Left lung (tissue), 4 donors: ENCODE measurements at regions not wholly inside any gene's neighbourhood (a gene's known extent, or its start where the extent isn't known, plus 50 kb on each side); places are given as distances from the start of the nearest gene placed in this dataset.

Experiments used
- ATAC-seq: fragments of 200-7000 bp; cut with Tn5 transposase; one replicate; pipeline ENCODE4 v1.9.1; 2020; ENCODE audit warnings: moderate library complexity
- DNase-seq, 4 donors: peaks; one replicate each; pipeline ENCODE4 v3.0.0-alpha.2; 2013 to 2020
- H3K27ac ChIP-seq, 2 donors: fragments of 200-600 bp; sonication (generic) in 1 of 2; one replicate each; pipeline versions ENCODE4 v1.5.0 to v1.8.0; 2020 to 2021
- H3K27me3 ChIP-seq, 2 donors: fragments of 200-600 bp; sonication (generic) in 1 of 2; one replicate each; pipeline versions ENCODE4 v1.5.0 to v1.8.0; 2020 to 2021
- H3K36me3 ChIP-seq, 2 donors: fragments of 200-600 bp; sonication (generic) in 1 of 2; one replicate each; pipeline versions ENCODE4 v1.5.0 to v1.8.0; 2020 to 2021
- H3K4me1 ChIP-seq, 2 donors: fragments of 200-600 bp; one replicate each; pipeline ENCODE4 v1.8.0; 2021
- H3K4me3 ChIP-seq, 2 donors: fragments of 200-600 bp; sonication (generic) in 1 of 2; one replicate each; pipeline versions ENCODE4 v1.5.0 to v1.8.0; 2020 to 2021; ENCODE audit warnings: mild to moderate bottlenecking in 1 of 2
- H3K9me3 ChIP-seq, 2 donors: fragments of 200-600 bp; sonication (generic) in 1 of 2; one replicate each; pipeline versions ENCODE4 v1.5.0 to v1.8.0; 2020 to 2021
- intact Hi-C, 2 donors: fragments of 100-400 bp; cut with DNase I; formaldehyde crosslinking; loops; one replicate each; pipeline versions ENCODE4 v1.11.2 to v1.14.2; 2022
- TF ChIP-seq, protein P1 (sequence below), 2 donors: fragments of 200-600 bp; sonication (generic) in 1 of 2; IDR thresholded peaks; one replicate each; pipeline versions ENCODE4 v1.5.0 to v1.8.0; 2021; ENCODE audit warnings: antibody characterized with exemption in 2 of 2
- donor health status: DM: no; HTN: yes; CAD: no.
- donor health status: DM: no; HTN: no; CAD: no.

DNA sequence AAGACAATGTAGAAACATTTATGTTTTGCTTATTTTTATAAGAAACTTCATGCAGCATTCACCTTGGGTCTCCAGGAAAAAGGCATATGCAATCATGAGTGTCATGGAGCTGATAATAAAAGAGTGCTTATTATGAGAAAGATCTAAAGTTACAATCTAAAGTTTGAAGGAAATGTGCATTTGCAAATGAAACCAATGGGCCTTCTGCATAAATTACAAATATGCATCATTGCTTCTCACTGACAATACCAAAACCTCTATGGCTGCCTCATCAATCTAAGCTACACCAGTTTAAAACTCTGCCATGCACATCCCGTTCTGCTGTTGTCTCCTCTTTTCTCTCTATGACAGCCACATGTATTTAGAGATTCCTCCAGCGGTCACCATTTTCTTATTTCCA lies 103.2 kb upstream of the ABI3BP start:
- Histone ChIP-seq H3K27ac (no peak overlapping the region), H3K9me3 (no peaks in the 10 kb centered on the region), H3K27me3 (no peaks in the 10 kb centered on the region), H3K4me3 (no peak overlapping the region), H3K36me3 (no peaks in the 10 kb centered on the region), H3K4me1 (no peaks in the 10 kb centered on the region)
- DNase-seq (no peak), ATAC-seq (no peak)
- intact Hi-C loops: no loop called here
- TF ChIP-seq, protein P1, sequence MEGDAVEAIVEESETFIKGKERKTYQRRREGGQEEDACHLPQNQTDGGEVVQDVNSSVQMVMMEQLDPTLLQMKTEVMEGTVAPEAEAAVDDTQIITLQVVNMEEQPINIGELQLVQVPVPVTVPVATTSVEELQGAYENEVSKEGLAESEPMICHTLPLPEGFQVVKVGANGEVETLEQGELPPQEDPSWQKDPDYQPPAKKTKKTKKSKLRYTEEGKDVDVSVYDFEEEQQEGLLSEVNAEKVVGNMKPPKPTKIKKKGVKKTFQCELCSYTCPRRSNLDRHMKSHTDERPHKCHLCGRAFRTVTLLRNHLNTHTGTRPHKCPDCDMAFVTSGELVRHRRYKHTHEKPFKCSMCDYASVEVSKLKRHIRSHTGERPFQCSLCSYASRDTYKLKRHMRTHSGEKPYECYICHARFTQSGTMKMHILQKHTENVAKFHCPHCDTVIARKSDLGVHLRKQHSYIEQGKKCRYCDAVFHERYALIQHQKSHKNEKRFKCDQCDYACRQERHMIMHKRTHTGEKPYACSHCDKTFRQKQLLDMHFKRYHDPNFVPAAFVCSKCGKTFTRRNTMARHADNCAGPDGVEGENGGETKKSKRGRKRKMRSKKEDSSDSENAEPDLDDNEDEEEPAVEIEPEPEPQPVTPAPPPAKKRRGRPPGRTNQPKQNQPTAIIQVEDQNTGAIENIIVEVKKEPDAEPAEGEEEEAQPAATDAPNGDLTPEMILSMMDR (IDR thresholded peaks at IDR 0.05): no peak

DNA sequence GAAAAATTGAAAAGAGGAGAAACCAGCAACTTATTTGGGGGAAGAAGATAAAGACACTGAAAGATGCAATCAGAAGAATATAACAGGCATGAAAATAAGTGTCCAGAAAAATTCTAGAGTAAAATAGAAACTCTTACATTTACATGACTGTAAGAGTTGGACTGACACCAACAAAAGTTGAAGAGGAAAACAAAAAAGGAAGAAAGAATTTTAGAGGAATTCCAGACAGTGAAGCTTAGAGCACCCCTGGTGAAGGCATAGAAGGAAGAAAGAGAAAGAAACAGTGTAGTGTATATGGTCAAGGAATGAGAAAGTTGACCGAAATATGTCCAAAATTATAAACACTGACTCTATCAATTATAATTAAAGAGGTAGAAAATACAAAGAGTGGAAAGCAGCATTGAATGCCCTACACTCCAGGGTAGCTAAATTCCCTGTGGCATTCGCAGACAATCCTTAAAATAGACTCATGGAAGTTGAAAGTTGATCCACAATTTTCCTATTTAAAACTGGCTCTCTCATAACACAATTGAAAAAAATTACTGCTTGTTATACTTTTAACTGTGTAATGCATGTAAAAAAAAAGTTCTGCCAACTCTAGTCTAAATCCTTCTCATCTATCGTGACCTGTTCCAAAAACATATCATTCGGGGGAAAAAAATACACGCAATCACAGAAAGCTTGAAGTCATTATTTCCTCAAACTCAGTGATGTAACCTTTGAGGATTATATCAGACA lies 102.6 kb upstream of the ABI3BP start:
- ATAC-seq (no peak), DNase-seq (no peak)
- Histone ChIP-seq H3K9me3 (no peaks in the 10 kb centered on the region), H3K4me3 (no peak overlapping the region), H3K36me3 (no peaks in the 10 kb centered on the region), H3K27ac (no peak overlapping the region), H3K27me3 (no peaks in the 10 kb centered on the region), H3K4me1 (no peaks in the 10 kb centered on the region)
- intact Hi-C loops: no loop called here
- TF ChIP-seq, protein P1 (IDR thresholded peaks at IDR 0.05): no peak

DNA sequence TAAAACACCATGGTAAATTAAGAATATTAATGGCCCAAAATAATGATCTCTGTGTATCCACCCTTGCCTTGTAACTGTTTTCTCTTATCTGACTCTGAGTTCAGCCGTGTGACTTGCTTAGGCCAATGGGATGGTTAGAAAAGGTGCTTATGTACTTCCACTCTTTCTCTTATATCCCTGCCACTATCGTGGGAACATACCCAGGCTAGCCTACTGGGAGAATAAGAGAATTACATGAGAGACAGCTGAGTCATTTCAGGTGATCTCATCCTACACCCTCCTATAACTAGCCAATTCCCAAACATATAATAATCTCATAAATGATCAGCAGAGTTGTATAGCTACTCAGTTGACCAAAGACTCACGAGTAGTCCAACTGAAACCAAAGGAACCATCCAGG lies 98.3 kb upstream of the ABI3BP start:
- Histone ChIP-seq H3K36me3 (no peaks in the 10 kb centered on the region), H3K27ac (no peak overlapping the region), H3K4me1 (no peaks in the 10 kb centered on the region), H3K4me3 (no peak overlapping the region), H3K27me3 (no peaks in the 10 kb centered on the region), H3K9me3 (no peaks in the 10 kb centered on the region)
- TF ChIP-seq, protein P1 (IDR thresholded peaks at IDR 0.05): no peak
- ATAC-seq: no peak
- DNase-seq: no peak
- intact Hi-C loops: no loop called here

DNA sequence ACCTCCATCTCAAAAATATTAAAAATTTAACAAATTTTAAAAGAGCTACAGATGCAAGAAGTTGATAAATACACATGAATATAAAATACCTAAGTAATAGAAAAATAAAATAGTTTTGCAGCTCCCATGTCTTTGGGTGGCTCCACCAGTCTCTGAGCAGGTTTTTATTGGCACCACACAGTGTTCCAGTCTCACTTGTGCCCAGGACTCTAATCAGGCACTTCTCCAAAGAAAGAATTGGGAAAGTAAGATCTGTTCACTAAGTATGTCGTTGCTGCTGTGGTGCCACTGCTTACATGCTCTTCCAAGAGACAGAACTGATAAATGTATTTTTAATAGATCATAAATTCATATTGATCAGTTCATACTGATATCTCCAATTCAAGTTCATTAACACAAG lies 92.5 kb upstream of the ABI3BP start:
- no peak for DNase-seq
- TF ChIP-seq, protein P1 (IDR thresholded peaks at IDR 0.05): no peak
- intact Hi-C loops: no loop called here

DNA sequence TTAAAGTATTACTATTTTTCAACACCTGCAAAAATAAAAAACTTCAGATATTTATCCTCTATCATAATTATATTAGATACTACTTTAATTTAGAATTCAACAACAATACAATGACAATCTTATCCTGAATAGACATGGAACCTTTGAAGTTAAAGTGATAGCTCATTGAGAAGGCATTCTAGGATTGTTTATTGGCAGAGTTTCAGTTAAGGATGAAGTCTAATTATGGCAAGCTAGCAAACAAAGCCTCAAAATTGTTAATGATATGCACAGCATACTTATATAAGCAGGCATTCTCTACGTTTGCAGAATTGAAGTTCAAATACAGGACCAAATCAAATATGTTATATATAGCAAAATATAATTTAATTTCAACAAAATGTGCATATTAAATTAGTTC lies 91.2 kb upstream of the ABI3BP start:
- H3K4me3 ChIP-seq: no peak overlapping the region
- no peak overlapping the region for H3K27ac ChIP-seq
- H3K9me3 ChIP-seq: no peaks in the 10 kb centered on the region
- TF ChIP-seq, protein P1 (IDR thresholded peaks at IDR 0.05): no peak
- H3K36me3 ChIP-seq: no peaks in the 10 kb centered on the region
- H3K27me3 ChIP-seq: no peaks in the 10 kb centered on the region
- no peaks in the 10 kb centered on the region for H3K4me1 ChIP-seq
- intact Hi-C loops: no loop called here
- ATAC-seq (no peak), DNase-seq (no peak)

More for the DNA sequence above, 92.5 kb upstream of the ABI3BP start:
- H3K27me3 ChIP-seq: no peaks in the 10 kb centered on the region
- no peak overlapping the region for H3K27ac ChIP-seq
- no peaks in the 10 kb centered on the region for H3K36me3 ChIP-seq
- H3K4me1 ChIP-seq: no peaks in the 10 kb centered on the region
- ATAC-seq: no peak
- H3K4me3 ChIP-seq: no peak overlapping the region
- H3K9me3 ChIP-seq: no peaks in the 10 kb centered on the region
